RWPE1 (cell line): ENCODE measurements at regions not wholly inside any gene's neighbourhood (a gene's known extent, or its start where the extent isn't known, plus 50 kb on each side); places are given as distances from the start of the nearest gene placed in this dataset.

ENCODE experiments used
- CTCF ChIA-PET: fragments of 350-600 bp; sonication (Branson Sonifier 250); formaldehyde crosslinking; extraction: SDS; loops from one replicate; lab custom pipeline; 2021; lab: Yijun Ruan, JAX
- POLR2A ChIA-PET: fragments of 400-600 bp; formaldehyde crosslinking; extraction: SDS; loops from one replicate; lab custom pipeline; 2020; ENCODE audit warnings: antibody characterized with exemption; ENCODE audit not compliant: low non-redundant PET; lab: Yijun Ruan, JAX
- DNase-seq: peaks from one replicate; pipeline ENCODE4 v3.0.0; 2012; ENCODE audit warnings: low spot score
- H3K27ac ChIP-seq: fragments of 450-650 bp; 2 replicates; pipeline ENCODE4 v1.5.1; 2017
- TF ChIP-seq, protein P1 (sequence below): fragments of 450-650 bp; conservative IDR thresholded peaks from 2 replicates; pipeline ENCODE4 v1.5.1; 2017; ENCODE audit warnings: low read depth, mild to moderate bottlenecking

DNA sequence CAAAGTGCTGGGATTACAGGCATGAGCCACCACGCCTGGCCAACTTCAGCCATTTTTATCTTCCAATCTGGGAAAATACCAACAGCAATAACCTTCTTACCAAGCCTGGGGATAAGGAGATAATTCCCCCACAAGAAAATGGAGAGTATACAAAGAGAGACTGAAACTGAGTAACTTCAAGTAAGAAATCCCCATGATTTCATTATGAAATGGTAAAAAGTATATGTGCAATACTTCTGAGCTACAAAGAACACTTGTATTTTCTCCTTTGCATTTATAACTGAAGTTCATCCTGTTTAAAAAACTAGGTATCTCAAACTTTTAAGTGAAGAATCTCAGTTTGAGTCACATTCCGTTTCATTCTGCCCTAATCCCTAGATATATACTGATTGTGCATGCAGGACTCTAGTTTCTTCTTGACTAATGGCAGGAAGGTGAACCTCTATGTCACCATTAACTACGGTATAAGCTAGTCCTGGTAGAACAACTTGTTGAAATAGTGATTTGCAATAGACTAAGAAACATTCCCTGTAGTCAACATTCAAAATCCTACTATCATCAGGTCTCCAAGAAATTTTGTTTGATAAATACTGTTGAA, 2071.4 kb downstream of the MAT2B start:
- CTCF ChIA-PET: interaction anchor here (1.2 kb wide), 1 partner anchor 11 kb away, joined by 6 read pairs; no protein-coding TSS in a partner anchor
- no peak for DNase-seq
- no peak overlapping the region for H3K27ac ChIP-seq
- POLR2A ChIA-PET: no interaction called here
- TF ChIP-seq, protein P1, sequence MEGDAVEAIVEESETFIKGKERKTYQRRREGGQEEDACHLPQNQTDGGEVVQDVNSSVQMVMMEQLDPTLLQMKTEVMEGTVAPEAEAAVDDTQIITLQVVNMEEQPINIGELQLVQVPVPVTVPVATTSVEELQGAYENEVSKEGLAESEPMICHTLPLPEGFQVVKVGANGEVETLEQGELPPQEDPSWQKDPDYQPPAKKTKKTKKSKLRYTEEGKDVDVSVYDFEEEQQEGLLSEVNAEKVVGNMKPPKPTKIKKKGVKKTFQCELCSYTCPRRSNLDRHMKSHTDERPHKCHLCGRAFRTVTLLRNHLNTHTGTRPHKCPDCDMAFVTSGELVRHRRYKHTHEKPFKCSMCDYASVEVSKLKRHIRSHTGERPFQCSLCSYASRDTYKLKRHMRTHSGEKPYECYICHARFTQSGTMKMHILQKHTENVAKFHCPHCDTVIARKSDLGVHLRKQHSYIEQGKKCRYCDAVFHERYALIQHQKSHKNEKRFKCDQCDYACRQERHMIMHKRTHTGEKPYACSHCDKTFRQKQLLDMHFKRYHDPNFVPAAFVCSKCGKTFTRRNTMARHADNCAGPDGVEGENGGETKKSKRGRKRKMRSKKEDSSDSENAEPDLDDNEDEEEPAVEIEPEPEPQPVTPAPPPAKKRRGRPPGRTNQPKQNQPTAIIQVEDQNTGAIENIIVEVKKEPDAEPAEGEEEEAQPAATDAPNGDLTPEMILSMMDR: no peak

DNA sequence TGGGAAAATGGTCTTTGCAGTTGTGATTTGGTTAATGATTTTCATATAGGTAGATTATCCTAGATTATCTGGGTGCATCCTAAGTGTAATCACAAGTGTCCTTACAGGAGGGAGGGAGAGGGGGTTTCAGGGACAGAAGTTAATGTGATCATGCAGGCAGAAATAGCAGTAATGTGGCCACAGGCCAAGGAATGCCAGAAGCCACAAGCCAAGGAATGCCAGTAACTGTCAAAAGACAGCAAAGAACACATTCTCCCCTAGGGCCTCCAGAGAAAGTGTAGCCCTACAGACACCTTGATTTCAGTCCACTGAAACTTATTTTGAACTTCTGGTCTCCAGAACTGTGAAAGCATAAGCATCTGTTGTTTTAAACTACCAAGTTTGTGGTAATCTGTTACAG, 2074.5 kb downstream of the MAT2B start:
- CTCF ChIA-PET: no interaction called here
- POLR2A ChIA-PET: no interaction called here
- TF ChIP-seq, protein P1: no peak
- no peak overlapping the region for H3K27ac ChIP-seq
- DNase-seq: no peak

DNA sequence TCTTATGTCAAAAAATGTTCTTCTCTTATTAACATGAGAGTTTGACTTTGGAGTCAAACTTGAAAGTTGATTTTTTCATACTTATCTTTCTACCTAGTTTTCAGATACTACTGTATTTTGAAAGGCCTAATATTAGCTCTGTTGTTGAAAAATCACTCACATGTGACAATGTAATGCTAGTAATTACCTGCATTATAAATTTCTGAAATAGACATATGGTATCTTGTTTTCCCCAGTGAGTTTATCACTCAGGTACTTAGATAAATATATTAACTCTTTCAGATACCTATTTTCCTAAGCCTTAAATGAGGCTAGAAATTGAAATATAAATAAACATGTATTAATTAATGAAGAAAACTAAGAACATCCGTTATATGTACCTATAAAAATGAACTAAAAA, 2089.3 kb downstream of the MAT2B start:
- TF ChIP-seq, protein P1: no peak
- no peak overlapping the region for H3K27ac ChIP-seq
- DNase-seq: no peak
- CTCF ChIA-PET: no interaction called here
- POLR2A ChIA-PET: no interaction called here

DNA sequence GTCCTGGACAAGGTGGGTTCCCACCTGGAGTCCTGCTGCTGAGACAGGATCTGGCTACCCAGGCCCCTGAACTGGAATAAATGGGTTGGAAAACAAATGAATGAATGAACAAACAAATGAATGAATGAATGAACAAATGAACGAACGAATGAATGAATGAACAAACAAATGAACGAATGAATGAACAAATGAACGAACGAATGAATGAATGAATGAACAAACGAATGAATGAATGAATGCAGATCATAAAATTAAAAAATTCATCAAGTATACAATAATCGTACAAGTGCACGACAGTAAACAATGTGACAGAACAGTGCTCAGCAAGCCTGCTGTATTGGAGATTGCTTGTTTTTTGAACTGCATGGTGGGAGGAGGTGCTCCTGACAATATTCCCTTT, 2097.1 kb downstream of the MAT2B start:
- TF ChIP-seq, protein P1: no peak
- DNase-seq: no peak
- ChIA-PET POLR2A (no interaction called here), CTCF (no interaction called here)
- H3K27ac ChIP-seq: no peak overlapping the region

DNA sequence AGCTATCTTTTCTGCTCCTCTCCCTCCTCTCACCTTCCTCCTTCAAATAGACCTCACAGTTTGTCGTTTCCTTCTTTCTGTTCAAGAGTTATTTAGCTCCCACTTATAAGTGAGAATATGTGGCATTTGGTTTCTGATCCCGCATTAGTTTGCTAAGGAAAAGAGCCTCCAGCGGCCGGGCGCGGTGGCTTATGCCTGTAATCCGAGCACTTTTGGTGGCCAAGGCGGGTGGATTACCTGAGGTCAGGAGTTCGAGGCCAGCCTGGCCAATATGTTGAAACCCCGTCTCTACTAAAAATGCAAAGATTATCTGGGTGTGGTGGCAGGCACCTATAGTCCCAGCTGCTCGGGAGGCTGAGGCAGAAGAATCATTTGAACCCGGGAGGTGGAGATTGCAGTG, 2101.6 kb downstream of the MAT2B start:
- TF ChIP-seq, protein P1: no peak
- ChIA-PET CTCF (no interaction called here), POLR2A (no interaction called here)
- DNase-seq: no peak
- no peak overlapping the region for H3K27ac ChIP-seq

DNA sequence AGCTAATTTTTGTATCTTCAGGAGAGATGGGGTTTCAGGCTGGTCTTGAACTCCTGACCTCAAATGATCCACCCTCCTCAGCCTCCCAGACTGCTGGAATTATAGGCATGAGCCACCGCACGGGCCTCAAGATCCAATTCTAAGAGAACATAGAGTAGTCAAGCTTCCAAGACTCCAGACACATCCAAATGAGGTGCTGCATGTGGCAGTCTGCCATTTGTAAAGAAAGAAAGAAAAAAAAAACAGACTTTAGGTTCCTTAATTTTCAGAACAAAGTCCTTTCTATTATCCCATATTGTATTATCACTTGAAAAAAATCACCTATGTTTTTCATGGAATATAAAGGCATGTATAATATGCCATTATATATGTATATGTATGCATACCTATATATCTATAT, 2104.5 kb downstream of the MAT2B start:
- CTCF ChIA-PET: interaction anchor here (0.6 to 1.4 kb wide), 2 partner anchors 20 to 1746 kb away, joined by 5 to 6 read pairs; no protein-coding TSS in a partner anchor
- POLR2A ChIA-PET: no interaction called here
- TF ChIP-seq, protein P1: no peak
- no peak overlapping the region for H3K27ac ChIP-seq
- DNase-seq: no peak
